K562 (cell line): ENCODE measurements at regions not wholly inside any gene's neighbourhood (a gene's known extent, or its start where the extent isn't known, plus 50 kb on each side); places are given as distances from the start of the nearest gene placed in this dataset.

Experiments
- ATAC-seq: fragments of 200-7000 bp; cut with Tn5 transposase; 3 replicates; pipeline ENCODE4 v1.9.1; 2020; ENCODE audit warnings: moderate library complexity
- BruUV-seq: library from RNA; stranded (reverse); fragments of 400-500 nt; replicated peaks from 2 replicates; lab custom pipeline; 2021; lab: Mats Ljungman, UMichigan
- CTCF ChIA-PET: fragments of 300-600 bp; formaldehyde crosslinking; extraction: SDS; loops from one replicate; lab custom pipeline; 2021; ENCODE audit warnings: low intra/inter-chr PET ratio; lab: Yijun Ruan, JAX
- POLR2A ChIA-PET: fragments of 300-600, 350-650 bp; sonication (Branson Sonifier 250); formaldehyde crosslinking; extraction: SDS; loops from one replicate; lab custom pipeline; 2021; ENCODE audit warnings: antibody characterized with exemption, inconsistent platforms; lab: Yijun Ruan, JAX
- DNase-seq, 4 experiments: peaks; one replicate each; pipeline versions ENCODE4 v3.0.0 to v3.0.0-alpha.2; 2011 to 2018; ENCODE audit warnings: low spot score in 3 of 4, mixed read lengths in 3 of 4; ENCODE audit errors: extremely low read depth in 1 of 4
- FAIRE-seq: peaks from 2 replicates; lab custom pipeline; 2011; peaks lifted over from hg19 to GRCh38; lab: Jason Lieb, UNC
- H2AFZ ChIP-seq: 2 replicates; pipeline ENCODE4 v1.6.0; 2011; ENCODE audit warnings: low read depth, low read length, control low read depth, inconsistent platforms
- H3K27ac ChIP-seq: fragments of 200-600 bp; 3 replicates; pipeline ENCODE4 v1.8.0; 2011; ENCODE audit warnings: low read depth, mild to moderate bottlenecking, control low read depth, inconsistent platforms, low read length, moderate library complexity, mixed read lengths; ENCODE audit errors: extremely low read depth
- H3K27me3 ChIP-seq, 2 experiments: fragments of 300-600 bp in 1 of 2; 2 replicates in 1 of 2; 3 replicates in 1 of 2; pipeline versions ENCODE4 v1.6.0 to v1.8.0; 2011; ENCODE audit warnings: inconsistent platforms in 2 of 2, low read length in 2 of 2, mild to moderate bottlenecking in 1 of 2, mixed read lengths in 1 of 2, moderate library complexity in 1 of 2; ENCODE audit not compliant: control insufficient read depth in 2 of 2, insufficient read depth in 2 of 2
- H3K36me3 ChIP-seq: fragments of 300-600 bp; 3 replicates; pipeline ENCODE4 v1.8.0; 2011; ENCODE audit warnings: mild to moderate bottlenecking, low read length, inconsistent platforms; ENCODE audit not compliant: control insufficient read depth, insufficient read depth
- H3K4me1 ChIP-seq, 2 experiments: fragments of 200-600 bp in 1 of 2; replicated peaks in 1 of 2; 2 replicates in 1 of 2; 3 replicates in 1 of 2; pipeline versions ENCODE4 v1.5.1 to v1.8.0; 2011; ENCODE audit warnings: inconsistent platforms in 2 of 2, low read length in 2 of 2, mild to moderate bottlenecking in 1 of 2, mixed read lengths in 1 of 2, moderate library complexity in 1 of 2; ENCODE audit not compliant: control insufficient read depth in 2 of 2, insufficient read depth in 2 of 2
- H3K4me2 ChIP-seq: 2 replicates; pipeline ENCODE4 v1.6.1; 2011; ENCODE audit warnings: low read length, control low read depth, inconsistent platforms, mixed read lengths; ENCODE audit not compliant: insufficient read depth
- H3K4me3 ChIP-seq: fragments of 200-600 bp; sonication (generic), shearing (Covaris generic); 2 replicates; pipeline ENCODE4 v1.5.1; 2016; ENCODE audit warnings: control low read depth, inconsistent platforms
- H3K79me2 ChIP-seq: fragments of 200-600 bp; 3 replicates; pipeline ENCODE4 v1.8.0; 2011; ENCODE audit warnings: low read length, inconsistent platforms; ENCODE audit not compliant: control insufficient read depth, insufficient read depth
- H3K9ac ChIP-seq, 2 experiments: 2 replicates each; pipeline versions ENCODE4 v1.6.0 to v1.6.1; 2011; ENCODE audit warnings: low read depth in 2 of 2, low read length in 2 of 2, control low read depth in 1 of 2, inconsistent platforms in 1 of 2, mild to moderate bottlenecking in 1 of 2, mixed read lengths in 1 of 2; ENCODE audit not compliant: insufficient read depth in 1 of 2
- H3K9me1 ChIP-seq: one replicate; pipeline ENCODE4 v1.6.0; 2011; ENCODE audit warnings: inconsistent platforms, mild to moderate bottlenecking, low read length, moderate library complexity; ENCODE audit not compliant: control insufficient read depth, insufficient read depth
- H3K9me3 ChIP-seq: replicated peaks from 2 replicates; pipeline ENCODE4 v1.5.1; 2011; ENCODE audit warnings: low read depth, low read length, inconsistent platforms; ENCODE audit not compliant: control insufficient read depth, insufficient read depth
- H4K20me1 ChIP-seq: replicated peaks from 2 replicates; pipeline ENCODE4 v1.6.1; 2011; ENCODE audit warnings: low read length, inconsistent platforms, mixed read lengths; ENCODE audit not compliant: control insufficient read depth, insufficient read depth
- MAFK ChIP-seq: IDR thresholded peaks from 2 replicates; pipeline ENCODE4 v1.6.1; 2011; ENCODE audit warnings: low read length, improper control_type of control experiment
- PCBP2 ChIP-seq: fragments of 200-400 bp; formaldehyde crosslinking; IDR thresholded peaks from 2 replicates; pipeline ENCODE4 v1.6.1; 2018; ENCODE audit warnings: low read length, low read depth, mild to moderate bottlenecking, moderate library complexity; ENCODE audit not compliant: poor library complexity, severe bottlenecking
- PTRF ChIP-seq: fragments of 450-650 bp; IDR thresholded peaks from 2 replicates; pipeline ENCODE4 v1.6.1; 2016; ENCODE audit warnings: mild to moderate bottlenecking, missing genetic modification characterization, missing compliant biosample characterization
- SRSF7 ChIP-seq: fragments of 200-400 bp; formaldehyde crosslinking; optimal IDR thresholded peaks from 2 replicates; pipeline ENCODE3; 2017; ENCODE audit warnings: mild to moderate bottlenecking, low read depth, low read length
- TEAD2 ChIP-seq: fragments of 450-650 bp; IDR thresholded peaks from 2 replicates; pipeline ENCODE4 v1.6.1; 2016; ENCODE audit warnings: missing genetic modification characterization, control low read depth, missing compliant biosample characterization
- WHSC1 ChIP-seq: IDR thresholded peaks from one replicate; pipeline ENCODE4 v1.6.1; 2012; ENCODE audit warnings: low read length, control low read depth, inconsistent platforms
- ZNF436 ChIP-seq: fragments of 250-450, 450-650 bp; sonication (Bioruptor Pico); formaldehyde crosslinking; IDR thresholded peaks from 2 replicates; pipeline ENCODE4 v1.7.0; 2020; ENCODE audit warnings: mild to moderate bottlenecking
- WGBS: fragments of 100-300 bp; shearing (Covaris generic); methylation state at CpG from one replicate; pipeline ENCODE4 v1.1.6; 2016; ENCODE audit warnings: low coverage, mixed read lengths; ENCODE audit not compliant: insufficient coverage; ENCODE audit errors: missing lambda C conversion rate; 5-methylcytosine and 5-hydroxymethylcytosine counted together
- in situ Hi-C: fragments of 300-500 bp; cut with MboI; formaldehyde crosslinking; loops from 4 replicates; pipeline ENCODE4 v1.15.0; 2018; ENCODE audit warnings: inconsistent platforms, mixed read lengths
- intact Hi-C: fragments of 100-400 bp; cut with micrococcal nuclease; formaldehyde crosslinking; loops from 2 replicates; pipeline ENCODE4 v1.14.2; 2022
- TF ChIP-seq, protein P1 (sequence below), 2 experiments: fragments of 450-650 bp; conservative IDR thresholded peaks; 2 replicates each; pipeline ENCODE4 v1.6.1; 2017; ENCODE audit warnings: mild to moderate bottlenecking in 2 of 2, moderate library complexity in 2 of 2
- TF ChIP-seq, protein P2 (sequence below), 3 experiments: IDR thresholded peaks in 2 of 3; conservative IDR thresholded peaks in 1 of 3; 2 replicates each; pipeline ENCODE4 v1.5.1; 2011 to 2012; ENCODE audit warnings: low read length in 3 of 3, mild to moderate bottlenecking in 3 of 3, control low read depth in 2 of 3, improper control_type of control experiment in 1 of 3, inconsistent platforms in 1 of 3, low read depth in 1 of 3, mixed read lengths in 1 of 3, moderate library complexity in 1 of 3; ENCODE audit not compliant: insufficient read depth in 2 of 3

DNA sequence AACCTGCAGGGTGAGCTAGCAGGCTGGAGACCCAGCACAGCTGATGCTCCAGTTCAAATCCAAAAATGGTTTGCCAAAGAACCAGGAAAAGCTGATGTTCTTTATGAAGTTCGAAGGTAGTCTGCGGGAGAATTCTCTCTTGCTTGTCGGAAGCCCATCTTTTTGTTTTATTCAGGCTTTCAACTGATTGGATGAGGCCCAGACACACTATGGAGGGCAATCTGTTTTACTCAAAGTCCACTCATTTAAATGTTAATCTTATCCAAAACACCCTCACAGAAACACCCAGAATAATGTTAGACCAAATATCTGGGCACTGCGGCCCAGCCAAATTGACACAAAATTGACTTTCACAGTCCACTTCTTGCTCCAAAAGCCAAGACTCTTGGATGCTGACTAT, 105.6 kb upstream of the PMEPA1 start:
- no peaks in the 10 kb centered on the region for H3K79me2 ChIP-seq
- TF ChIP-seq PCBP2: no peak
- TF ChIP-seq SRSF7: no peak
- TF ChIP-seq, protein P1, sequence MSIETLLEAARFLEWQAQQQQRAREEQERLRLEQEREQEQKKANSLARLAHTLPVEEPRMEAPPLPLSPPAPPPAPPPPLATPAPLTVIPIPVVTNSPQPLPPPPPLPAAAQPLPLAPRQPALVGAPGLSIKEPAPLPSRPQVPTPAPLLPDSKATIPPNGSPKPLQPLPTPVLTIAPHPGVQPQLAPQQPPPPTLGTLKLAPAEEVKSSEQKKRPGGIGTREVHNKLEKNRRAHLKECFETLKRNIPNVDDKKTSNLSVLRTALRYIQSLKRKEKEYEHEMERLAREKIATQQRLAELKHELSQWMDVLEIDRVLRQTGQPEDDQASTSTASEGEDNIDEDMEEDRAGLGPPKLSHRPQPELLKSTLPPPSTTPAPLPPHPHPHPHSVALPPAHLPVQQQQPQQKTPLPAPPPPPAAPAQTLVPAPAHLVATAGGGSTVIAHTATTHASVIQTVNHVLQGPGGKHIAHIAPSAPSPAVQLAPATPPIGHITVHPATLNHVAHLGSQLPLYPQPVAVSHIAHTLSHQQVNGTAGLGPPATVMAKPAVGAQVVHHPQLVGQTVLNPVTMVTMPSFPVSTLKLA (conservative IDR thresholded peaks at IDR 0.05): no peak
- no peak for TF ChIP-seq MAFK
- no peak for TF ChIP-seq TEAD2
- TF ChIP-seq PTRF: no peak
- TF ChIP-seq WHSC1: no peak
- TF ChIP-seq, protein P2, sequence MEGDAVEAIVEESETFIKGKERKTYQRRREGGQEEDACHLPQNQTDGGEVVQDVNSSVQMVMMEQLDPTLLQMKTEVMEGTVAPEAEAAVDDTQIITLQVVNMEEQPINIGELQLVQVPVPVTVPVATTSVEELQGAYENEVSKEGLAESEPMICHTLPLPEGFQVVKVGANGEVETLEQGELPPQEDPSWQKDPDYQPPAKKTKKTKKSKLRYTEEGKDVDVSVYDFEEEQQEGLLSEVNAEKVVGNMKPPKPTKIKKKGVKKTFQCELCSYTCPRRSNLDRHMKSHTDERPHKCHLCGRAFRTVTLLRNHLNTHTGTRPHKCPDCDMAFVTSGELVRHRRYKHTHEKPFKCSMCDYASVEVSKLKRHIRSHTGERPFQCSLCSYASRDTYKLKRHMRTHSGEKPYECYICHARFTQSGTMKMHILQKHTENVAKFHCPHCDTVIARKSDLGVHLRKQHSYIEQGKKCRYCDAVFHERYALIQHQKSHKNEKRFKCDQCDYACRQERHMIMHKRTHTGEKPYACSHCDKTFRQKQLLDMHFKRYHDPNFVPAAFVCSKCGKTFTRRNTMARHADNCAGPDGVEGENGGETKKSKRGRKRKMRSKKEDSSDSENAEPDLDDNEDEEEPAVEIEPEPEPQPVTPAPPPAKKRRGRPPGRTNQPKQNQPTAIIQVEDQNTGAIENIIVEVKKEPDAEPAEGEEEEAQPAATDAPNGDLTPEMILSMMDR (IDR thresholded peaks at IDR 0.05 in 2 of 3, conservative IDR thresholded peaks at IDR 0.05 in 1 of 3; ENCODE audit: insufficient read depth in 2 of 3, low read depth in 1 of 3, low read length in 3 of 3): no peak
- no peak for TF ChIP-seq ZNF436 (CRISPR knock-in tag)
- no peaks in the 10 kb centered on the region for H4K20me1 ChIP-seq
- peaks cover 2 to 33% of the 10 kb centered on the region in 2 experiments; a peak in 3 of 5 replicates for H3K27me3 ChIP-seq
- ATAC-seq (no peak), FAIRE-seq (no peak), DNase-seq (no peak)
- H3K9me3 ChIP-seq: no peaks in the 10 kb centered on the region
- CTCF ChIA-PET: no interaction called here
- in situ Hi-C loops: no loop called here
- no peak overlapping the region for H3K9ac ChIP-seq
- intact Hi-C loops: no loop called here
- no TSS peak for BruUV-seq
- no peak overlapping the region for H3K27ac ChIP-seq
- H2AFZ ChIP-seq: no peak overlapping the region
- no peak overlapping the region for H3K4me2 ChIP-seq
- no peaks in the 10 kb centered on the region for H3K4me1 ChIP-seq
- POLR2A ChIA-PET: no interaction called here
- no peaks in the 10 kb centered on the region for H3K9me1 ChIP-seq
- H3K36me3 ChIP-seq: no peaks in the 10 kb centered on the region
- H3K4me3 ChIP-seq: no peak overlapping the region
- 0% methylated on average over 4 of the region's 4 CpGs for WGBS
